ENCODE measurements at regions not wholly inside any gene's neighbourhood (a gene's known extent, or its start where the extent isn't known, plus 50 kb on each side); places are given as distances from the start of the nearest gene placed in this dataset.
"Not testable (repeated sequence)": the region's sequence is repeated elsewhere in the genome, so short reads cannot be mapped to it uniquely, and the experiment has no call there.

- H3K4me1 Mint-ChIP-seq: no peaks in the 10 kb centered on the region
- DNase-seq: no peak
- H3K27ac Mint-ChIP-seq: no peak overlapping the region
- H3K27me3 Mint-ChIP-seq (ENCODE audit: low read depth in 3 of 3): peaks cover 0 to 2% (median 0%) of the 10 kb centered on the region in 3 donors
- no peak overlapping the region for H3K4me3 Mint-ChIP-seq
- H3K36me3 Mint-ChIP-seq: no peaks in the 10 kb centered on the region
- peaks cover 3 to 39% (median 12%) of the 10 kb centered on the region in 6 donors for H3K9me3 Mint-ChIP-seq
Measured at GRCh38 chr3:75144406-75144805, 519.7 kb upstream of the FRG2C start.

- peaks cover 0 to 3% (median 0%) of the 10 kb centered on the region in 3 donors for H3K27me3 Mint-ChIP-seq (ENCODE audit: low read depth in 3 of 3)
- H3K36me3 Mint-ChIP-seq: no peaks in the 10 kb centered on the region
- peaks cover 0 to 3% (median 0%) of the 10 kb centered on the region in 6 donors for H3K9me3 Mint-ChIP-seq
- H3K27ac Mint-ChIP-seq: no peak overlapping the region
- DNase-seq: no peak
- H3K4me1 Mint-ChIP-seq: no peaks in the 10 kb centered on the region
- no peak overlapping the region for H3K4me3 Mint-ChIP-seq
Measured at GRCh38 chr3:75171630-75172230, 492.4 kb upstream of the FRG2C start.

GRCh38 chr3:75176937-75177336 is 487.2 kb upstream of the FRG2C start:
- no peak for DNase-seq
- no peaks in the 10 kb centered on the region for H3K4me1 Mint-ChIP-seq
- no peak overlapping the region for H3K4me3 Mint-ChIP-seq
- H3K36me3 Mint-ChIP-seq: no peaks in the 10 kb centered on the region
- H3K27me3 Mint-ChIP-seq (ENCODE audit: low read depth in 3 of 3): peaks cover 0 to 3% (median 0%) of the 10 kb centered on the region in 3 donors
- peaks cover 0 to 3% (median 0%) of the 10 kb centered on the region in 6 donors for H3K9me3 Mint-ChIP-seq
- H3K27ac Mint-ChIP-seq: no peak overlapping the region

- Mint-ChIP-seq H3K9me3 (peaks cover 0 to 3% (median 0%) of the 10 kb centered on the region in 6 donors), H3K27ac (no peak overlapping the region), H3K4me3 (no peak overlapping the region), H3K27me3 (ENCODE audit: low read depth in 3 of 3) (peaks cover 0 to 3% (median 0%) of the 10 kb centered on the region in 3 donors), H3K36me3 (no peaks in the 10 kb centered on the region), H3K4me1 (no peaks in the 10 kb centered on the region)
- DNase-seq: no peak
Measured at GRCh38 chr3:75180235-75180944, 483.7 kb upstream of the FRG2C start.

GRCh38 chr3:75180945-75181298 is 483.2 kb upstream of the FRG2C start:
- Mint-ChIP-seq H3K27me3 (ENCODE audit: low read depth in 3 of 3) (peaks cover 0 to 3% (median 0%) of the 10 kb centered on the region in 3 donors), H3K36me3 (no peaks in the 10 kb centered on the region), H3K27ac (no peak overlapping the region), H3K4me3 (no peak overlapping the region), H3K9me3 (peaks cover 0 to 3% (median 0%) of the 10 kb centered on the region in 6 donors), H3K4me1 (no peaks in the 10 kb centered on the region)
- DNase-seq: no peak

- Mint-ChIP-seq H3K9me3 (peaks cover 0 to 2% (median 0%) of the 10 kb centered on the region in 6 donors), H3K4me3 (no peak overlapping the region), H3K27ac (no peak overlapping the region), H3K27me3 (ENCODE audit: low read depth in 3 of 3) (peaks cover 0 to 3% (median 0%) of the 10 kb centered on the region in 3 donors), H3K4me1 (no peaks in the 10 kb centered on the region), H3K36me3 (no peaks in the 10 kb centered on the region)
- DNase-seq: no peak
Measured at GRCh38 chr3:75188962-75189361, 475.2 kb upstream of the FRG2C start.

GRCh38 chr3:75192146-75192616 is 471.9 kb upstream of the FRG2C start:
- peak; percentile 1 to 27 (median 24) for DNase-seq
- Mint-ChIP-seq H3K27ac (no peak overlapping the region), H3K4me1 (no peaks in the 10 kb centered on the region), H3K9me3 (peaks cover 0 to 3% (median 0%) of the 10 kb centered on the region in 6 donors), H3K4me3 (no peak overlapping the region), H3K27me3 (ENCODE audit: low read depth in 3 of 3) (peaks cover 0 to 3% (median 0%) of the 10 kb centered on the region in 3 donors), H3K36me3 (no peaks in the 10 kb centered on the region)

- DNase-seq: no peak
- Mint-ChIP-seq H3K9me3 (peaks cover 0 to 5% (median 0%) of the 10 kb centered on the region in 6 donors), H3K36me3 (no peaks in the 10 kb centered on the region), H3K4me1 (no peaks in the 10 kb centered on the region), H3K4me3 (no peak overlapping the region), H3K27ac (no peak overlapping the region), H3K27me3 (ENCODE audit: low read depth in 3 of 3) (peaks cover 0 to 3% (median 0%) of the 10 kb centered on the region in 3 donors)
Measured at GRCh38 chr3:75193797-75194196, 470.3 kb upstream of the FRG2C start.

- not testable (repeated sequence) for H3K27ac Mint-ChIP-seq; H3K36me3 Mint-ChIP-seq; H3K27me3 Mint-ChIP-seq (ENCODE audit: low read depth in 3 of 3); H3K9me3 Mint-ChIP-seq; H3K4me3 Mint-ChIP-seq; DNase-seq; H3K4me1 Mint-ChIP-seq
Measured at GRCh38 chr3:75214332-75214731, 449.8 kb upstream of the FRG2C start.

- H3K4me3 Mint-ChIP-seq: no peak overlapping the region
- no peaks in the 10 kb centered on the region for H3K27me3 Mint-ChIP-seq (ENCODE audit: low read depth in 3 of 3)
- no peaks in the 10 kb centered on the region for H3K4me1 Mint-ChIP-seq
- H3K9me3 Mint-ChIP-seq: peaks cover 0 to 8% (median 0%) of the 10 kb centered on the region in 6 donors
- H3K27ac Mint-ChIP-seq: no peak overlapping the region
- no peaks in the 10 kb centered on the region for H3K36me3 Mint-ChIP-seq
- DNase-seq: no peak
Measured at GRCh38 chr3:75218577-75218976, 445.6 kb upstream of the FRG2C start.

- H3K4me1 Mint-ChIP-seq: no peaks in the 10 kb centered on the region
Measured at GRCh38 chr3:75220932-75221331, 443.2 kb upstream of the FRG2C start.

GRCh38 chr3:75224412-75224811 is 439.7 kb upstream of the FRG2C start:
- H3K9me3 Mint-ChIP-seq: peaks cover 0 to 4% (median 0%) of the 10 kb centered on the region in 6 donors
- no peak overlapping the region for H3K4me3 Mint-ChIP-seq
- H3K27ac Mint-ChIP-seq: no peak overlapping the region
- no peaks in the 10 kb centered on the region for H3K27me3 Mint-ChIP-seq (ENCODE audit: low read depth in 3 of 3)
- H3K4me1 Mint-ChIP-seq: no peaks in the 10 kb centered on the region
- H3K36me3 Mint-ChIP-seq: no peaks in the 10 kb centered on the region
- no peak for DNase-seq

More at GRCh38 chr3:75220932-75221331, 443.2 kb upstream of the FRG2C start:
- Mint-ChIP-seq H3K9me3 (peaks cover 0 to 4% (median 0%) of the 10 kb centered on the region in 6 donors), H3K27me3 (ENCODE audit: low read depth in 3 of 3) (no peaks in the 10 kb centered on the region), H3K27ac (no peak overlapping the region), H3K4me3 (no peak overlapping the region), H3K36me3 (no peaks in the 10 kb centered on the region)
- no peak for DNase-seq

- H3K4me1 Mint-ChIP-seq: no peaks in the 10 kb centered on the region
- peaks cover 0 to 3% (median 1%) of the 10 kb centered on the region in 3 donors for H3K27me3 Mint-ChIP-seq (ENCODE audit: low read depth in 3 of 3)
- no peak for DNase-seq
- no peak overlapping the region for H3K27ac Mint-ChIP-seq
- peaks cover 0 to 16% (median 7%) of the 10 kb centered on the region in 6 donors for H3K9me3 Mint-ChIP-seq
- no peaks in the 10 kb centered on the region for H3K36me3 Mint-ChIP-seq
- H3K4me3 Mint-ChIP-seq: no peak overlapping the region
Measured at GRCh38 chr3:75232216-75232615, 431.9 kb upstream of the FRG2C start.

GRCh38 chr3:75235631-75236030 is 428.5 kb upstream of the FRG2C start:
- Mint-ChIP-seq H3K36me3 (no peaks in the 10 kb centered on the region), H3K4me1 (no peaks in the 10 kb centered on the region), H3K27ac (no peak overlapping the region), H3K9me3 (peaks cover 0 to 12% (median 7%) of the 10 kb centered on the region in 6 donors), H3K4me3 (no peak overlapping the region), H3K27me3 (ENCODE audit: low read depth in 3 of 3) (peaks cover 0 to 3% (median 1%) of the 10 kb centered on the region in 3 donors)
- DNase-seq: no peak

All from immature natural killer cell (primary cell).